HG03460 (cell line): ENCODE measurements at regions not wholly inside any gene's neighbourhood (a gene's known extent, or its start where the extent isn't known, plus 50 kb on each side); places are given as distances from the start of the nearest gene placed in this dataset.
"Not testable (repeated sequence)": the region's sequence is repeated elsewhere in the genome, so short reads cannot be mapped to it uniquely, and the experiment has no call there.

ENCODE experiments used
- ATAC-seq: cut with Tn5 transposase; IDR thresholded peaks from one replicate; pipeline ENCODE4 v1.9.1; 2021; ENCODE audit not compliant: unreplicated experiment

GRCh38 chr13:46498650-46499049 lies 54.3 kb upstream of the LRCH1 start:
- no peak for ATAC-seq

GRCh38 chr13:46496086-46496485 lies 56.9 kb upstream of the LRCH1 start:
- no peak for ATAC-seq

GRCh38 chr13:46495651-46496050 lies 57.3 kb upstream of the LRCH1 start:
- no peak for ATAC-seq

- no peak for ATAC-seq
Observed at GRCh38 chr13:46495066-46495465, 57.9 kb upstream of the LRCH1 start.

GRCh38 chr13:46492946-46493345 lies 60.0 kb upstream of the LRCH1 start:
- no peak for ATAC-seq

- ATAC-seq: no peak
Observed at GRCh38 chr13:46491641-46492040, 61.3 kb upstream of the LRCH1 start.

GRCh38 chr13:46490713-46491112 lies 62.3 kb upstream of the LRCH1 start:
- not testable (repeated sequence) for ATAC-seq

- no peak for ATAC-seq
Observed at GRCh38 chr13:46490129-46490528, 62.8 kb upstream of the LRCH1 start.

GRCh38 chr13:46489586-46490023 lies 63.4 kb upstream of the LRCH1 start:
- no peak for ATAC-seq

- no peak for ATAC-seq
Observed at GRCh38 chr13:46487748-46488147, 65.2 kb upstream of the LRCH1 start.

GRCh38 chr13:46486270-46486669 lies 66.7 kb upstream of the LRCH1 start:
- no peak for ATAC-seq

GRCh38 chr13:46484561-46484960 lies 68.4 kb upstream of the LRCH1 start:
- no peak for ATAC-seq

- no peak for ATAC-seq
Observed at GRCh38 chr13:46481166-46481565, 71.8 kb upstream of the LRCH1 start.

GRCh38 chr13:46480131-46480530 lies 72.8 kb upstream of the LRCH1 start:
- ATAC-seq: no peak

- ATAC-seq: no peak
Observed at GRCh38 chr13:46479691-46480090, 73.3 kb upstream of the LRCH1 start.

GRCh38 chr13:46479283-46479682 lies 73.7 kb upstream of the LRCH1 start:
- no peak for ATAC-seq

- ATAC-seq: no peak
Observed at GRCh38 chr13:46478651-46479050, 74.3 kb upstream of the LRCH1 start.

- ATAC-seq: no peak
Observed at GRCh38 chr13:46476174-46476573, 76.8 kb upstream of the LRCH1 start.

GRCh38 chr13:46475541-46475991 lies 77.4 kb upstream of the LRCH1 start:
- no peak for ATAC-seq

- ATAC-seq: no peak
Observed at GRCh38 chr13:46473806-46474205, 79.2 kb upstream of the LRCH1 start.

GRCh38 chr13:46472384-46472783 lies 80.6 kb upstream of the LRCH1 start:
- no peak for ATAC-seq

GRCh38 chr13:46469699-46470098 lies 82.6 kb upstream of the RUBCNL start:
- not testable (repeated sequence) for ATAC-seq

- no peak for ATAC-seq
Observed at GRCh38 chr13:46468570-46469463, 81.8 kb upstream of the RUBCNL start.
